ENCODE measurements at regions not wholly inside any gene's neighbourhood (a gene's known extent, or its start where the extent isn't known, plus 50 kb on each side); places are given as distances from the start of the nearest gene placed in this dataset.

- DNase-seq (ENCODE audit: low read depth in 2 of 2): peak; percentile 26 to 50
These were observed 762.2 kb upstream of the ALCAM start for GRCh38 chr3:104604326-104605010.

DNA sequence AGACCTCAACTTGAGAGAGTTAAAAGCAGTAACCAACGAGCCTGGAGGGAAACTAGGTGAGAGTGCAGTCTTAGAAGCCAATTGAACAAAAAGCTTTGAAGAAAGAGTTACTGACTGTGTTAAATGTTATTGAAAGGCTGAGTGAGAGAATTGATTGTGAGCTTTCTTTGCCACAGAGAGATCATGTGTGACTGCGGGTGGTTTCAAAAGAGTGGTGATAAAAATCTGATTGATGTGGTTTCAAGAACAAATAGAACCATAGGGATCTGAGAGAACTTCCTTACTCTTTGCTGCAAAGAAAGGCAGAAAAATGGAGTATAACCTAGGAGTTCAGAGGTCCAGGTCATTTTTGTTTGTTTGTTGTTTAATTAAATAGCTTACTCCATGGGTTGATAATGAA lies 759.9 kb upstream of the ALCAM start:
- no peak for DNase-seq (ENCODE audit: low read depth in 2 of 2)

DNA sequence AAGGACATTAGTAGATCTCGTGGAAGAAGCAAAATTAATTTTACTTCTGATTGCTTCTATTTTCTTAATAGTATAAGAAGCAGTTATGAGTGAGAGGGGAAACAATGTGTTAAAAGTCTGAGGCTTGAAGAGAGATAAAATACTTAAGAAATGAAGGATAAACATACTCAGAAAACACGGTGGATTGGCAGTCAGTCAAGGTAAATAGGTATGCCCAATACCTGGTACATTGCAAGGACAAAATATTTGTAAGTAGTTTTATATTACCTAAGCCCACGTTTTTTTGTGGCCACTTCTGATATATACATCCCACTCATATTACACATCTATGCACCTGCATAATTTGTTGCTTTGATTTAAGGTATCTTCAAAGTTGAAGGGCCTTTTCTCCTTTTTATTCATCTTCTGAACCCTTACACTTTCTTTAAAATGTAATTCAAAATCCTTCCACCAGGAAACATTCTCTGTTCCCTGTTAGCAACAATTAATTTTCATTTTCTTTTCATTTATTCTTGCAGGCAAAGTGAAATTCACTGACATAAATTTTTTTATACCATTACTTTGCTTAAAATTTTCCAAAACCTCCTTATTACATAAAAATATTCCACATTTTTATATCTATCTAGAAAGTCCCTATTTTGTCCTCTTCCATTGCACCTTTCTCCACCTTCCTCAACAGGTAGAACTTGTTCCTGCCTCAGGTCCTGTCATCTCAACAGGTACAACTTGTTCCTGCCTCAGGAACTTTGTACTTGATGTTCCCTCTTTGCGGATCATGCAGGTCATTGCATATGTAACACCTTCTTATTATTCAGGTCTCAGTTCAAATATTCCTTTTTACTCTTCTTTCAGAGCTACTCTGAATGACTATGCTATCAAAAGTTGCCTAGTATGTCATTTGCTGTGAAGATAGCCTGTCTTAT lies 755.7 kb upstream of the ALCAM start:
- no peak for DNase-seq (ENCODE audit: low read depth in 2 of 2)

DNA sequence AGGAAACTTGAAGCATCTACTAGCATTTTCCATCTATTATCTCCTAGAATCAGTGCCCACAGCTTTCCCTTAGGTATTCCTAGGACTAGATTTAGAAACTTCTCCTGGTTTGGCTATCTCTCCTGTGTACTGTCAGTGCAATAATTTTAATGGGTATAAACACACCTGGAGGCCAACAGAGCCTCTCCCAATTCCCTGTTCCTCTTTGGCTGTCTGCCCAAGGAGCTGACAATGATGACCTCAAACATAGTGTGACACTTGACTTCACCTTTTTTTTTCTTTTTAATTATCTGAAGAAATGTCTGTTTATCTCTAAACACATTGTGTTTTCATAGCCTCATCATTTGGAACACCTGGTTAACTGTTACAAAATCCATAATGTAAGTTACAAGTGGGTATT lies 754.5 kb upstream of the ALCAM start:
- no peak for DNase-seq (ENCODE audit: low read depth in 2 of 2)

- DNase-seq (ENCODE audit: low read depth in 2 of 2): no peak
These were observed 752.1 kb upstream of the ALCAM start for GRCh38 chr3:104614564-104614963.

GRCh38 chr3:104628185-104628789 lies 738.4 kb upstream of the ALCAM start:
- DNase-seq (ENCODE audit: low read depth in 2 of 2): peak; percentile 32 to 71

DNA sequence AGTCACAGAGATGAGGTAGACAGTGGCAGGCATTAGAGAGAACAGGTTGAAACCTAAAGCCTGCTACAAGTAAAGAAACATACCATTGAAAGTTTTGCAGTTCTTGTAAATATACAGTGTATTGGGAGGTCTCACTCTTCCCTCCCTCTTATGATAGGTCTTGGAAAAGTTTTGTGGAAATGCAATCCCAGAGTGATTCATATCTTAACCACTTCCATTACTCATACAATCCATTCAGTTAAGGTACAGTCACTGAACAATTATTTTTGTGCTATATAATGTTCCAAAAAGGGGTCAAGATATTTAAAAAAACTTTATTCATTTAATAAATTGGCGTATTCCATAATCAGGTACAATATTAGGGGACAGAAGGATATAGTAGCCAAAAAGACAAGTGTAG lies 737.7 kb upstream of the ALCAM start:
- peak in 1 of 2 donors; percentile 53 for DNase-seq (ENCODE audit: low read depth in 2 of 2)

DNA sequence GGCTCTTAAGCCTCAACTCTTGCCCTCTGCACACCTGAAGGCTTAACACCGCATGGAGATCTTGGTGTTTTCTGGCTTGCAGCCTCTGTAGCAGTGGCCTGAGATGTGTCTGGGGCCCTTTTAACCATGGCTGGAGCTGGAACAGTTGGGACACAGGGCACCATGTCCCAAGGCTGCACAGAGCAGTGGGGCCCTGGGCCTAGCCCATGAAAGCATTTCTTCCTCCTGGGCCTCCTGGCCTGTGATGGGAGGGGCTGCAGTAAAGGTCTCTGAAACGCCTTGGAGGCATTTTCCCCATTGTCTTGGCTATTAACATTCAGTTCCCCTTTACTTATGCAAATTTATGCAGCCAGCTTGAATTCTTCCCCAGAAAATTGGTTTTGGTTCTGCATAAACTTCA lies 735.5 kb upstream of the ALCAM start:
- no peak for DNase-seq (ENCODE audit: low read depth in 2 of 2)

DNA sequence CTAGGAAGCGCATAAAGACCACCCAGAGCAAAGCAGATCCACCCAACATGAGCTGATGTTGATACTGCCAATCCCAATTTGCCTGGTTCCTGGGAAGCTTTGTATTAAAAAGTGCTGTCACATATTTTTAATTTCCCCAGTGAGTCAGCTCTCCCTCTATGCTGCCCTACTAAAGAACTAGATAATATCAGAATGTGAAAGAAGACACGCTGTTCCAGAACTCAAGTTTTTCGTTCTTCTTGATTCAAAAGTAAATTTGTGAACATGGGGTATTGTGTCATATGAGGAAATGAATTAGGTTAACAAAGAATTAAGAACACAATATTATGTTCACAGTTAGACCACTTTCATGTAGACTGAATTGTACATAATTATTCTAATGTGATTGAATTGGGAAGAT lies 734.2 kb upstream of the ALCAM start:
- DNase-seq (ENCODE audit: low read depth in 2 of 2): no peak

- DNase-seq (ENCODE audit: low read depth in 2 of 2): no peak
These were observed 733.8 kb upstream of the ALCAM start for GRCh38 chr3:104632947-104633346.

DNA sequence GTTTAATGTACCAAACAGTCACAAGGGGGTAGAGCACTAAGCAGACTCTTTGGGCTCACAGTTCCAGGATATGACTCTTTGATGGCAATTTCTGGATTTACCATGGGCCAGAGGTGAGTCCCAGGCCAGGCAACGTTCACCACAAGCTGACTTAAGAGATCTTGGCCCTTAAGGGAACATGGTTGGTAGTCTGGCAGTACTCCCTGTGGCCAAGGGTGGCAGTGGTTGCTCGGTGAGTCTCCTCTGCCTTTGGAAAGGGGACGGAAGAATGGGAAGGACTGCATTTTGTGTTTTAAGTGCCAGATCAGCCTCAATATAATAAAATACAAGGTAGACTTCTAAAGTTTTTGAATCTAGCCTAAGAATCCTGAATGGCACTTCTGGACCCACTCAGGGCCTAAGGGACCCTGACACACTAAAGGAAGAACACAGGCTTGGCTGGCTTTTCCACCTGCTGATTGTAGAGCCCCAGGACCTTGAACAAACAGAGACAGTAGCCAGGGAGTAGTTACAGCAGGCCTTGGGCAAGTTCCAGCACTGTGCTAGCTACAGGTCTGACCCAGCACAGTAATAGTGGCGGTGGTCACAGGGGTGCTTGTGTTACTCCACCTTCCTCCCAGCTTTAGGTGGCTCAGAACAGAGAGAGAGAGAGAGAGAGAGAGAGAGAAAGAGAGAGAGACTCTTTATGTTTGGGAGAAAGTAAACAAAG lies 730.7 kb upstream of the ALCAM start:
- DNase-seq (ENCODE audit: low read depth in 2 of 2): no peak

- no peak for DNase-seq (ENCODE audit: low read depth in 2 of 2)
These were observed 723.9 kb upstream of the ALCAM start for GRCh38 chr3:104642827-104643226.

DNA sequence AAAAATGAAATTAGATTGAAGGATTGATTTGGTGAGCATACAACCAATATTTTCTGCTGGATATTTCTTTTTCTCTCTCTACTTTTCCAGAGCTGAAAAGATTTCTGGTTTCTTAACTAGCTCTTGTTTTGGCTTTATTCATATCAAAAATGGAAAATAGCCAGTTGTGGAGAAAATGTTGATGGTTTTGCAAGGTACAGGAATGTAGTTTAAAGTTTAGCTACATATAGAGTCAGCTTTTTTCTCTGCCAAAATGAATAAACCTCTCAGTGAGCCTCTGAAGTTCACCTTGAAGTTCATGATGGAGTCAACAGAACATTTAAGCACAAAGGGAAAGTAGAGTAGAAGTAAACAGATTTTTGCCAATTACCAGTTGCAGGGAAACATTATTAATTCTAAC lies 720.5 kb upstream of the ALCAM start:
- no peak for DNase-seq (ENCODE audit: low read depth in 2 of 2)

- no peak for DNase-seq (ENCODE audit: low read depth in 2 of 2)
These were observed 717.9 kb upstream of the ALCAM start for GRCh38 chr3:104648823-104649222.

DNA sequence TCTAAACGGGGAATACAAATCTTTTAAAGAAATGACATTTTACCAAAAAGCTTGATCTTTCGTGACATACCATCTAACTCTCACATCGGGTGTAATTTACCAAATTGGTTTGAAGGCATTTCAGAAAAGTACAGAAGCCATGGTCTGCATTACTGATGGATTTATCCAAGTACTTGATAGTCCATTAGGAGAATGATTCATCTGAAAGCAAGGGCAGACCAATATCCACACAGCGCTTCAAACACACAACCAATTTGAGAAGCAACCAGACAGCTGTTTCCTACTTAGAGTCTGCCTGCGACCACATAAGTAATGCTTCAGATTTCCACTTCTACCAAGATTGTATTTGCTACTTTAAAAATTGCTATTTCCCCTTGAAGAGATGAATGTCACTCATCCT lies 697.6 kb upstream of the ALCAM start:
- DNase-seq (ENCODE audit: low read depth in 2 of 2): no peak

DNA sequence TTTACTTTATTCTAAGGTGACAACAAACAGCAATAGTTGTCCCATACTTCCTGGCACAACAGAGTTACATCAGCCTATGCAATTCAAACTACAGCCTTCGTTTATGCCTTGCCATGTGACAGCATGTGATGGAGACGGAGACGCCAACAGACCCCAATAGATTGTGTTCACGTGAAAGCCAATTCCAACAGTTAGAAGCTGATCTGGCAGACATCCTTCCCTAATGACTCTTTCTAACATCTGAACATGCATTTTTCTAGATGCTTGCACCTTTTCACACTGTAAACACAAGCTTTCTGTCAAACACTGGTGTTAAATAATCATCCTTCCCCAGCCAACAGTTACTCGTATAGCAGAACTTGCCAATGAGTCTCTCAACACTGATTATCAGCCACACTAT lies 694.4 kb upstream of the ALCAM start:
- no peak for DNase-seq (ENCODE audit: low read depth in 2 of 2)

- DNase-seq (ENCODE audit: low read depth in 2 of 2): no peak
These were observed 692.7 kb upstream of the ALCAM start for GRCh38 chr3:104673981-104674380.

GRCh38 chr3:104676241-104676640 lies 690.5 kb upstream of the ALCAM start:
- DNase-seq (ENCODE audit: low read depth in 2 of 2): peak in 1 of 2 donors; percentile 12

DNA sequence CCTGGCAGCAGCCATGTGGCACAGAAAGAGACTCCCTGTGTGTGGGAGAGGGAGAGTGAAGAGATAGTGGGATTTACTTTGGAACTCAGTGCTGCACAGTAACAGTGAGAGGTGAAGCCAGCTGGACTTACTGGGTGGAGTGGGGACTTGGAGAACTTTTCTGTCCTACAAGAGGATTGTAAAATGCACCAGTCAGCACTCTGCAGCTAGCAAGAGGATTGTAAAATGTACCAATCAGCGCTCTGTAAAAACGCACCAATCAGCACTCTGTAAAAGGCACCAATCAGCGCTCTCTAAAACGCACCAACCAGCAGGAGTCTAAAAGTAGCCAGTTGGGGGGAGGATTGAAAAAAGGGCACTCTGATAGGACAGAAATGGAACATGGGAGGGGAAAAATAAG lies 688.8 kb upstream of the ALCAM start:
- DNase-seq (ENCODE audit: low read depth in 2 of 2): no peak

DNA sequence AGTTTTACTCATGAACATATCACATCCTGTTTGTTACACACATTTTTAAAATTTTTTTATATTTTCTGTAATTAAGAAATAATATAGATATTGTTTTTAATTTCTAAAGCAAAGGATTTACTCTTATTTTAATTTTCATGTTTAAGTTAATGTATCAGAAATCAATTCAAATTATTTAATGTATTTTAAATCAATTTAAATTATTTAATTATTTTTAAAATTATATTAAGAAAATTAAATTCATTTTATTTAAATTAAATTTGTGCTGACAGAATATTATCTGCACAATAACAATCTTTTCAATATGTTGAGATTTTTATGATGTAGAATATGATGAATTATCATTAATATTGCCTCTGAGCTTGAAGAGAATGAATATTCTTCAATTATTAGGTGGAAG lies 681.2 kb upstream of the ALCAM start:
- no peak for DNase-seq (ENCODE audit: low read depth in 2 of 2)

DNA sequence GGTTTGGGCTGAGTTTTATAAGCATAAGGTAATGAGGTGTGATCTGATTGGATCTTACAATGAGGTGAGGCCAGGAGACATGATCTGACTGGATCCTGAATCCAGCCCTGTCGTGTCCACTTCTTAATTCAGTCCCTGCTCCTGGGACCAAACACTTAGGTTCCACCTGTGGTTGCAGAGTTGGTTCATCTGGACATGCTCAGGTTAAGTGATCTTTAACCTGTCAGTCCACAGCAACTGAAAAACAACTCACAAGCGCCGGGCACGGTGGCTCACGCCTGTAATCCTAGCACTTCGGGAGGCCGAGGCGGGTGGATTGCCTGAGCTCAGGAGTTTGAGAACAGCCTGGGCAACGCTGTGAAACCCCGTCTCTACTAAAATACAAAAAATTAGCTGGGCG lies 679.3 kb upstream of the ALCAM start:
- no peak for DNase-seq (ENCODE audit: low read depth in 2 of 2)

DNA sequence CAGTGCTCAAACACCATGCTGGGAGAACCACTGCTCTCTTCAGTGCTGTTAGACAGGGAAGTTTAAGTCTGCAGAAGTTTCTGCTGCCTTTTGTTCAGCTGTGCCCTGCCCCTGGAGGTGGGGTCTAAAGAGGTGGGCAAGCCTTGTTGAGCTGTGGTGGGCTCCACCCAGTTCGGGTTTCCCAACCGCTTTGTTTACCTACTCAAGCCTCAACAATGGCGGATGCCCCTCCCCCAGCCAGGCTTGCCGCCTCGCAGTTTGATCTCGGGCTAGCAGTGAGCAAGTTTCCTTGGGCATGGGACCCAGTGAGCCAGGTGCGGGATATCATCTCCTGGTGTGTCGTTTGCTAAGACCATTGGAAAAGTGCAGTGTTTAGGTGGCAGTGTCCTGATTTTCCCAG lies 670.2 kb upstream of the ALCAM start:
- DNase-seq (ENCODE audit: low read depth in 2 of 2): no peak

All from dermis microvascular lymphatic vessel endothelial cell (primary cell).